Calu3 (cell line): ENCODE measurements at regions not wholly inside any gene's neighbourhood (a gene's known extent, or its start where the extent isn't known, plus 50 kb on each side); places are given as distances from the start of the nearest gene placed in this dataset.
"Not testable (repeated sequence)": the region's sequence is repeated elsewhere in the genome, so short reads cannot be mapped to it uniquely, and the experiment has no call there.

Experiments used
- BruUV-seq: library from RNA; stranded (reverse); fragments of 400-500 nt; replicated peaks from 2 replicates; lab custom pipeline; 2021; lab: Mats Ljungman, UMichigan
- CTCF ChIA-PET: fragments of 300-600 bp; sonication (Branson Sonifier 250); formaldehyde crosslinking; loops from one replicate; lab custom pipeline; 2022; ENCODE audit warnings: antibody characterized with exemption; lab: Charles Lee
- DNase-seq: peaks from one replicate; pipeline ENCODE4 v3.0.0; 2022
- H3K27ac Mint-ChIP-seq: one replicate; pipeline ENCODE4 v1.8.0; 2022; ENCODE audit warnings: mixed read lengths; ENCODE audit not compliant: unreplicated experiment
- H3K27me3 Mint-ChIP-seq: one replicate; pipeline ENCODE4 v1.8.0; 2022; ENCODE audit warnings: mixed read lengths; ENCODE audit not compliant: unreplicated experiment
- H3K36me3 Mint-ChIP-seq: one replicate; pipeline ENCODE4 v1.8.0; 2022; ENCODE audit warnings: mild to moderate bottlenecking, moderate library complexity, mixed read lengths; ENCODE audit not compliant: insufficient read depth, unreplicated experiment
- H3K4me1 Mint-ChIP-seq: one replicate; pipeline ENCODE4 v1.8.0; 2022; ENCODE audit warnings: mild to moderate bottlenecking, low read depth, mixed read lengths; ENCODE audit not compliant: unreplicated experiment
- H3K4me3 Mint-ChIP-seq: one replicate; pipeline ENCODE4 v1.8.0; 2022; ENCODE audit warnings: mild to moderate bottlenecking, low read depth, moderate library complexity, mixed read lengths; ENCODE audit not compliant: unreplicated experiment
- H3K9me3 Mint-ChIP-seq: one replicate; pipeline ENCODE4 v1.8.0; 2022; ENCODE audit warnings: low read depth, mixed read lengths; ENCODE audit not compliant: unreplicated experiment
- CTCF ChIP-seq: fragments of 200-600 bp; IDR thresholded peaks from one replicate; pipeline ENCODE4 v1.8.0; 2022; ENCODE audit warnings: antibody characterized with exemption; ENCODE audit not compliant: unreplicated experiment
- intact Hi-C: fragments of 100-400 bp; cut with micrococcal nuclease; formaldehyde crosslinking; loops from one replicate; pipeline ENCODE4 v1.10.0; 2022; ENCODE audit not compliant: unreplicated experiment

- Mint-ChIP-seq H3K4me3 (no peak overlapping the region), H3K4me1 (no peaks in the 10 kb centered on the region), H3K9me3 (no peaks in the 10 kb centered on the region), H3K27me3 (peaks cover 15% of the 10 kb centered on the region), H3K27ac (no peak overlapping the region), H3K36me3 (no peaks in the 10 kb centered on the region)
- intact Hi-C loops: no loop called here
- CTCF ChIA-PET: interaction anchor here (1.3 kb wide), 1 partner anchor 23 kb away, joined by 3 read pairs; no protein-coding TSS in a partner anchor
- DNase-seq: no peak
- BruUV-seq: no TSS peak
- TF ChIP-seq CTCF: no peak
These were observed 434.7 kb downstream of the FUT8 start for GRCh38 chr14:65847075-65847847.

- H3K4me1 Mint-ChIP-seq, H3K4me3 Mint-ChIP-seq, H3K27me3 Mint-ChIP-seq, CTCF ChIA-PET, H3K27ac Mint-ChIP-seq, intact Hi-C loops, H3K9me3 Mint-ChIP-seq, BruUV-seq, DNase-seq, H3K36me3 Mint-ChIP-seq: not testable (repeated sequence)
These were observed 435.4 kb downstream of the FUT8 start for GRCh38 chr14:65847931-65848330.

- Mint-ChIP-seq H3K4me1 (no peaks in the 10 kb centered on the region), H3K36me3 (no peaks in the 10 kb centered on the region), H3K4me3 (no peak overlapping the region), H3K9me3 (no peaks in the 10 kb centered on the region), H3K27ac (no peak overlapping the region), H3K27me3 (no peaks in the 10 kb centered on the region)
- TF ChIP-seq CTCF: no peak
- no TSS peak for BruUV-seq
- intact Hi-C loops: no loop called here
- no peak for DNase-seq
- CTCF ChIA-PET: no interaction called here
These were observed 436.6 kb downstream of the FUT8 start for GRCh38 chr14:65849091-65849490.

- TF ChIP-seq CTCF: no peak
- Mint-ChIP-seq H3K4me1 (no peaks in the 10 kb centered on the region), H3K27me3 (no peaks in the 10 kb centered on the region), H3K36me3 (no peaks in the 10 kb centered on the region), H3K9me3 (no peaks in the 10 kb centered on the region), H3K27ac (no peak overlapping the region), H3K4me3 (no peak overlapping the region)
- intact Hi-C loops: no loop called here
- no peak for DNase-seq
- BruUV-seq: no TSS peak
- CTCF ChIA-PET: no interaction called here
These were observed 437.0 kb downstream of the FUT8 start for GRCh38 chr14:65849558-65849957.

GRCh38 chr14:65850429-65851135, 438.1 kb downstream of the FUT8 start:
- H3K4me1 Mint-ChIP-seq: no peaks in the 10 kb centered on the region
- TF ChIP-seq CTCF: no peak
- no peak overlapping the region for H3K4me3 Mint-ChIP-seq
- H3K27ac Mint-ChIP-seq: no peak overlapping the region
- CTCF ChIA-PET: no interaction called here
- no TSS peak for BruUV-seq
- H3K36me3 Mint-ChIP-seq: no peaks in the 10 kb centered on the region
- H3K9me3 Mint-ChIP-seq: no peaks in the 10 kb centered on the region
- intact Hi-C loops: no loop called here
- no peak for DNase-seq
- no peaks in the 10 kb centered on the region for H3K27me3 Mint-ChIP-seq
